ENCODE measurements at regions not wholly inside any gene's neighbourhood (a gene's known extent, or its start where the extent isn't known, plus 50 kb on each side); places are given as distances from the start of the nearest gene placed in this dataset.

GRCh38 chr5:68960456-68960855 lies 133.4 kb upstream of the SLC30A5 start:
- no peak for DNase-seq

GRCh38 chr5:68960961-68961360 lies 132.9 kb upstream of the SLC30A5 start:
- no peak for DNase-seq

- no peak for DNase-seq
Measured at GRCh38 chr5:68961762-68962161, 132.1 kb upstream of the SLC30A5 start.

GRCh38 chr5:68962757-68963484 lies 130.9 kb upstream of the SLC30A5 start:
- DNase-seq: peak; percentile 4

- DNase-seq: no peak
Measured at GRCh38 chr5:68964679-68965078, 129.1 kb upstream of the SLC30A5 start.

- DNase-seq: no peak
Measured at GRCh38 chr5:68965926-68966325, 127.9 kb upstream of the SLC30A5 start.

- no peak for DNase-seq
Measured at GRCh38 chr5:68966596-68966995, 127.2 kb upstream of the SLC30A5 start.

GRCh38 chr5:68968429-68968828 lies 125.4 kb upstream of the SLC30A5 start:
- DNase-seq: no peak

GRCh38 chr5:68970617-68971016 lies 123.2 kb upstream of the SLC30A5 start:
- no peak for DNase-seq

- no peak for DNase-seq
Measured at GRCh38 chr5:68973696-68974095, 120.1 kb upstream of the SLC30A5 start.

- no peak for DNase-seq
Measured at GRCh38 chr5:68983043-68983442, 110.8 kb upstream of the SLC30A5 start.

- DNase-seq: no peak
Measured at GRCh38 chr5:68983959-68984358, 109.9 kb upstream of the SLC30A5 start.

GRCh38 chr5:68991279-68992084 lies 102.3 kb upstream of the SLC30A5 start:
- no peak for DNase-seq

GRCh38 chr5:68994645-68995044 lies 99.2 kb upstream of the SLC30A5 start:
- no peak for DNase-seq

GRCh38 chr5:68995845-68996545 lies 97.8 kb upstream of the SLC30A5 start:
- DNase-seq: no peak

- DNase-seq: no peak
Measured at GRCh38 chr5:68999181-68999580, 94.6 kb upstream of the SLC30A5 start.

- DNase-seq: no peak
Measured at GRCh38 chr5:69000216-69000919, 93.4 kb upstream of the SLC30A5 start.

GRCh38 chr5:69000949-69001348 lies 92.9 kb upstream of the SLC30A5 start:
- no peak for DNase-seq

- DNase-seq: no peak
Measured at GRCh38 chr5:69001627-69002026, 92.2 kb upstream of the SLC30A5 start.

GRCh38 chr5:69004127-69004526 lies 89.7 kb upstream of the SLC30A5 start:
- no peak for DNase-seq

GRCh38 chr5:69004676-69005075 lies 89.1 kb upstream of the SLC30A5 start:
- DNase-seq: no peak

- DNase-seq: no peak
Measured at GRCh38 chr5:69006030-69006429, 87.8 kb upstream of the SLC30A5 start.

GRCh38 chr5:69007163-69007562 lies 86.7 kb upstream of the SLC30A5 start:
- DNase-seq: no peak
